ENCODE measurements at regions not wholly inside any gene's neighbourhood (a gene's known extent, or its start where the extent isn't known, plus 50 kb on each side); places are given as distances from the start of the nearest gene placed in this dataset.

DNA sequence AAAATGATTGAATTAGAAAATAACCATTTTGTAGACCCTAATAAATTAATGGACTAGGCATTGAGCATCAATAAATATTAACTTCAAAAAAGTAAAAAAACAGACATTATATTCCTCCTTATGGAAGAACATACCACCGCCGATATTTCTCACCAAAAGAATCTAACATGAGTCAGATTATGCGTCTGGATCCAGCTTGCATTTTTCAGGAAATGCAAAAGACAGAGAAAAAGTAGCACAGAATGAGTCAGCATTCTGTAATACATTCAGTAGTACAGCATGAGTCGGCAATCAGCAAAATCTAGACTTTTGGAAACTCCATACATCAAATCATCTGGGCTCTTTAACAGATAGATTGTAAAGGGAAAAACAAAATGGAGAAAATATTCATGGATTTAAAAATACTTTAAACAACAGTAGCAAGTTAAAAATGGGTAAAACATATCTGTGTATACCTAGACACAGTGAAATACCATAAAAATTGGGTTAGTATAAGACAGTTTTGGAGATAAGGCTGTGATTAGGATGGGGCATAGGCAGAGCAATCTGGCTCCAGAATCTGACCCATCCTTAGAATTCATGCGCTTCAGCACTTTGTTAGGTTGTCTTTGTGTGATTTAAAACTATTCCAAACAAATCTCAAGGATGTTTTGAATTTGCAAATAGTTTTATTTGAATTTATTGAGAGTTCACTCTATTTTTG, 633.0 kb upstream of the FAM241A start:
- Histone ChIP-seq H3K9me3 (ENCODE audit: control insufficient read depth in 2 of 2, low read length in 2 of 2) (no peaks in the 10 kb centered on the region), H3K4me3 (ENCODE audit: low read length in 2 of 2) (no peak overlapping the region), H3K27me3 (ENCODE audit: control insufficient read depth in 2 of 2, insufficient read depth in 2 of 2, low read length in 2 of 2) (no peaks in the 10 kb centered on the region), H3K9ac (ENCODE audit: low read depth in 1 of 2, low read length in 2 of 2) (no peak overlapping the region), H3K27ac (ENCODE audit: low read depth in 2 of 2, low read length in 2 of 2) (no peak overlapping the region), H3K4me1 (ENCODE audit: control insufficient read depth in 2 of 2, insufficient read depth in 2 of 2, low read length in 2 of 2) (no peaks in the 10 kb centered on the region), H3K36me3 (ENCODE audit: control insufficient read depth in 2 of 2, insufficient read depth in 2 of 2, low read length in 2 of 2) (no peaks in the 10 kb centered on the region)

DNA sequence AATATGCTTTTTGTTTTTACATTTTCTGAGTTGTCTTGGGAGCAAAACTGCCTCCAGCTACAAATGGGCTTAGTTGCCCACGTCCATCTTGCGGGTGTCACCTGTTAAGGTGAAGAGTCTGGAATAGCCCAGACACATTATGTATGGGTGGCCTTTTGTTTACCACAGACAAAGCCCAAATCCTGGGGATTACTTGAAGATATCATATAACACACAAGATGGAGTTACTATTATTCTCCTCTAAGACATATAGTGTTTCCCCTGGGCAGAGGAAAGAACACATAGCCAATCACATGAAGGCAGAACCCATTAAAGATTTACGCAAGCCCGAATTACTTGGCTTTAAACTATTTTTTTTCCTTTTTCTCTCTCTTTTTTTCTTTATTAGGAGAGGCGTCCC, 625.6 kb upstream of the FAM241A start:
- H3K9me3 ChIP-seq (ENCODE audit: control insufficient read depth in 2 of 2, low read length in 2 of 2), result no peaks in the 10 kb centered on the region
- H3K36me3 ChIP-seq (ENCODE audit: control insufficient read depth in 2 of 2, insufficient read depth in 2 of 2, low read length in 2 of 2), result no peaks in the 10 kb centered on the region
- no peak overlapping the region for H3K27ac ChIP-seq (ENCODE audit: low read depth in 2 of 2, low read length in 2 of 2)
- H3K4me1 ChIP-seq (ENCODE audit: control insufficient read depth in 2 of 2, insufficient read depth in 2 of 2, low read length in 2 of 2), result no peaks in the 10 kb centered on the region
- no peak overlapping the region for H3K9ac ChIP-seq (ENCODE audit: low read depth in 1 of 2, low read length in 2 of 2)
- H3K4me3 ChIP-seq (ENCODE audit: low read length in 2 of 2), result no peak overlapping the region
- H3K27me3 ChIP-seq (ENCODE audit: control insufficient read depth in 2 of 2, insufficient read depth in 2 of 2, low read length in 2 of 2), result no peaks in the 10 kb centered on the region

DNA sequence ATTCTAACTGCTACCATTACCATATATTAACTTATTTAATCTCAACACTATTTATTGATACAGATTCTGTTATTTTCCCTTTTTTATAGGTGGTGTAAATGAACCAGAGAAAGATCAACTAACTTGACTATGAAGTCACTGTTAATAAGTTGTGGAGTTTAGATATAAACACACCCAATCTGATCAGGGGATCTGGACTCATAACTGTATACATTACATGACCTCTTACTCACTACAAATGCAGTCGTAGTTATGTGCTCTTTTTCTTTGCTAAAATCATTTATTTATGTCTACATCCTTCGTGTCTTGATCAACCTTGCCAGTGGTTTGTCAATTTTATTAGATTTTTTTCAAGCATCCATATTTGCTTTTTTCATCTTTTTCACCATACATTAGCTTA, 614.8 kb upstream of the FAM241A start:
- H3K4me3 ChIP-seq (ENCODE audit: low read length in 2 of 2), result no peak overlapping the region
- H3K27me3 ChIP-seq (ENCODE audit: control insufficient read depth in 2 of 2, insufficient read depth in 2 of 2, low read length in 2 of 2), result no peaks in the 10 kb centered on the region
- H3K27ac ChIP-seq (ENCODE audit: low read depth in 2 of 2, low read length in 2 of 2), result no peak overlapping the region
- H3K36me3 ChIP-seq (ENCODE audit: control insufficient read depth in 2 of 2, insufficient read depth in 2 of 2, low read length in 2 of 2), result no peaks in the 10 kb centered on the region
- no peak overlapping the region for H3K9ac ChIP-seq (ENCODE audit: low read depth in 1 of 2, low read length in 2 of 2)
- no peaks in the 10 kb centered on the region for H3K4me1 ChIP-seq (ENCODE audit: control insufficient read depth in 2 of 2, insufficient read depth in 2 of 2, low read length in 2 of 2)
- no peaks in the 10 kb centered on the region for H3K9me3 ChIP-seq (ENCODE audit: control insufficient read depth in 2 of 2, low read length in 2 of 2)

DNA sequence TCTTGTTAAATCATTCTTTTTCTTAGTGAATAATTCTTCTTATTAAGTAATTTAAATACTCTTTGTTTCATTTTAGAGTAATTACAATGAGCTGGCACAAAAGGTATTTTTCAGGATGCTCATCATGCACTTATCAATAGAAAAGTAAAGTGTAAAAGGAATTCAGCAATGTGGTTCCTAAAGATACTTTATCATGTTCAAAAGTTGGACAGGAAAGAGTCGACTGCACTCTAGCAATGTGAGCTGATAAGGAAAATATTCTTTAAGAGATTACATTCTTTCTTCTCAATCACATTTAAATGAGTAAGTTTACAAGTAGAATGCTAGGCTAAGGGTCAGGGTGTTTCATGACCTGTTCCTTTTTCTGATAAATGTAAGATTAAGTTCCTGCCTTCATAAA, 609.5 kb upstream of the FAM241A start:
- Histone ChIP-seq H3K27ac (ENCODE audit: low read depth in 2 of 2, low read length in 2 of 2) (no peak overlapping the region), H3K4me3 (ENCODE audit: low read length in 2 of 2) (no peak overlapping the region), H3K36me3 (ENCODE audit: control insufficient read depth in 2 of 2, insufficient read depth in 2 of 2, low read length in 2 of 2) (no peaks in the 10 kb centered on the region), H3K9ac (ENCODE audit: low read depth in 1 of 2, low read length in 2 of 2) (no peak overlapping the region), H3K9me3 (ENCODE audit: control insufficient read depth in 2 of 2, low read length in 2 of 2) (no peaks in the 10 kb centered on the region), H3K4me1 (ENCODE audit: control insufficient read depth in 2 of 2, insufficient read depth in 2 of 2, low read length in 2 of 2) (no peaks in the 10 kb centered on the region), H3K27me3 (ENCODE audit: control insufficient read depth in 2 of 2, insufficient read depth in 2 of 2, low read length in 2 of 2) (no peaks in the 10 kb centered on the region)

DNA sequence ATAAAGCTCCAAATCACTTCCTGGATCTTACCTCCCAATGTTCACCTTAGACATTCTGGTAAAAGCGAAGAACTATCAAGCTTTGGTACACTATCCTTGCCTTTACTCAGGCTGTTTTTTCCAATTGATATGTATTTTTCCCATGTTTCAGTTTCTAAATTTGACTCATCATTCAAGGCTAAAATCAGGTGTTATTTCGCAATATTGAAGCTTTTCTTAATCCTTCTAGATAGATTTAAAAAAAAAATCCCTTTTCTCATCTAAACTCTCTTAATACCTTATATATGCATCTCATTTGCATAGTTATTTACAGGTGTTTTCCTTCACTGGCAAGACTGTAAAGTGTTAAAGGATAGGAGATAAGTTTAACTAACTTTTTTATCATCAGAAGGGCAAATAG, 608.1 kb upstream of the FAM241A start:
- Histone ChIP-seq H3K9ac (ENCODE audit: low read depth in 1 of 2, low read length in 2 of 2) (no peak overlapping the region), H3K27ac (ENCODE audit: low read depth in 2 of 2, low read length in 2 of 2) (no peak overlapping the region), H3K36me3 (ENCODE audit: control insufficient read depth in 2 of 2, insufficient read depth in 2 of 2, low read length in 2 of 2) (no peaks in the 10 kb centered on the region), H3K27me3 (ENCODE audit: control insufficient read depth in 2 of 2, insufficient read depth in 2 of 2, low read length in 2 of 2) (no peaks in the 10 kb centered on the region), H3K4me3 (ENCODE audit: low read length in 2 of 2) (no peak overlapping the region), H3K4me1 (ENCODE audit: control insufficient read depth in 2 of 2, insufficient read depth in 2 of 2, low read length in 2 of 2) (no peaks in the 10 kb centered on the region), H3K9me3 (ENCODE audit: control insufficient read depth in 2 of 2, low read length in 2 of 2) (no peaks in the 10 kb centered on the region)

DNA sequence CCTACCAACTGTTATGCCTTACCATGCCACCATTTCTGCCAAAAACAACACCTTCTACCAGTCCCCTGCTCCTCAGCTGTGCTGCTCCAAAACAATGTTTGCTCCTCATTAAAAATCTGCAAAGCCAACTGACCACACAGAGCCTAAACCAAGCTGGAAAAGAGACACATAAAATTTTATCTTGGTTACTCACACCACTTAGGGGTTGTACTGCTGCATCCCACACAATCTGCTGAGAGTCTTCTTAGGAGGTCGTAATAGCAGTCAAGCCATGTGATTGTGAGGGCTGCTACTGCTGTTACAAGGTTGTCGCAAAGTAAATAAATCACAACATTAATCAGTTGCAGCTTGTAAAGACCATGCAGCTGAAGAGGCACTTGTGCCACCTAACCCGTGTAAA, 607.4 kb upstream of the FAM241A start:
- Histone ChIP-seq H3K9ac (ENCODE audit: low read depth in 1 of 2, low read length in 2 of 2) (no peak overlapping the region), H3K27ac (ENCODE audit: low read depth in 2 of 2, low read length in 2 of 2) (no peak overlapping the region), H3K4me1 (ENCODE audit: control insufficient read depth in 2 of 2, insufficient read depth in 2 of 2, low read length in 2 of 2) (no peaks in the 10 kb centered on the region), H3K9me3 (ENCODE audit: control insufficient read depth in 2 of 2, low read length in 2 of 2) (no peaks in the 10 kb centered on the region), H3K36me3 (ENCODE audit: control insufficient read depth in 2 of 2, insufficient read depth in 2 of 2, low read length in 2 of 2) (no peaks in the 10 kb centered on the region), H3K4me3 (ENCODE audit: low read length in 2 of 2) (no peak overlapping the region), H3K27me3 (ENCODE audit: control insufficient read depth in 2 of 2, insufficient read depth in 2 of 2, low read length in 2 of 2) (no peaks in the 10 kb centered on the region)

DNA sequence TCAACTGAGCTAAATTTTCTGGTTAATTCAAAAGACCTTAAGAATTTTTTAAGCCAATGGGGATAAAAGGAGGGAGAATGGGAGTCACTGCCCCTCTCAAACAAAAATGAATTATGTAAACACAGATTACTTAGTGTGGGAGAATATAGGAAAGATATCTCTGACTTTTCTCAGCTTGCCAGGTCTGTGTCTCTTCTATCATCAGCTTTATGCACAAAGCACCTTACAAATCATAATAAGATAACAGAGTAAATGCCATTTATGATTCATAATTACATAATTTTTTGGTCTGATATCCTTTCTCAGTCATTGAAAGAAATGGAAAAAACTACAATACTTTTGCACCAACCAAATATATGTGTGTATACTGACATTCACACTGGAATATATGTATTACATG, 604.6 kb upstream of the FAM241A start:
- no peak overlapping the region for H3K4me3 ChIP-seq (ENCODE audit: low read length in 2 of 2)
- H3K27ac ChIP-seq (ENCODE audit: low read depth in 2 of 2, low read length in 2 of 2), result no peak overlapping the region
- no peaks in the 10 kb centered on the region for H3K4me1 ChIP-seq (ENCODE audit: control insufficient read depth in 2 of 2, insufficient read depth in 2 of 2, low read length in 2 of 2)
- H3K27me3 ChIP-seq (ENCODE audit: control insufficient read depth in 2 of 2, insufficient read depth in 2 of 2, low read length in 2 of 2), result no peaks in the 10 kb centered on the region
- no peaks in the 10 kb centered on the region for H3K36me3 ChIP-seq (ENCODE audit: control insufficient read depth in 2 of 2, insufficient read depth in 2 of 2, low read length in 2 of 2)
- no peaks in the 10 kb centered on the region for H3K9me3 ChIP-seq (ENCODE audit: control insufficient read depth in 2 of 2, low read length in 2 of 2)
- H3K9ac ChIP-seq (ENCODE audit: low read depth in 1 of 2, low read length in 2 of 2), result no peak overlapping the region

DNA sequence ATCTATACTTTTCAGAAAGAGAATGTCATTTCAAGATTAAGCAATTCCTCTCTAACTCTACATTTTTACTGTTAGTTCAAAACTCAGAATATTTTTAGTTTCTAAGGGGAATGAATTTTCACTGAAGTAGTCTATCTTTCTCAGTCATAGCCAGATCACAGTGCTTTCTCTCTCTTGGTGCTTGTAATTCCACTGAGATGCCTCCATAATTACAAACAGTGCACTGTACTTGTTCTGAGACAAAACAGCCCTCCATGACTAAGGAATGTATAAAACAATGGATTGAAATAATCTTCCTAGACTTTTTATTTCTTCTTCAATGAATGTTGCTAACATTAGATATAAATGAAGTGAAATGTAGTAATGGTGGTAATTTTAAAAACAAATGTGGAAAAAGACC, 603.2 kb upstream of the FAM241A start:
- Histone ChIP-seq H3K27me3 (ENCODE audit: control insufficient read depth in 2 of 2, insufficient read depth in 2 of 2, low read length in 2 of 2) (no peaks in the 10 kb centered on the region), H3K36me3 (ENCODE audit: control insufficient read depth in 2 of 2, insufficient read depth in 2 of 2, low read length in 2 of 2) (no peaks in the 10 kb centered on the region), H3K4me1 (ENCODE audit: control insufficient read depth in 2 of 2, insufficient read depth in 2 of 2, low read length in 2 of 2) (no peaks in the 10 kb centered on the region), H3K27ac (ENCODE audit: low read depth in 2 of 2, low read length in 2 of 2) (no peak overlapping the region), H3K4me3 (ENCODE audit: low read length in 2 of 2) (no peak overlapping the region), H3K9me3 (ENCODE audit: control insufficient read depth in 2 of 2, low read length in 2 of 2) (no peaks in the 10 kb centered on the region), H3K9ac (ENCODE audit: low read depth in 1 of 2, low read length in 2 of 2) (no peak overlapping the region)

DNA sequence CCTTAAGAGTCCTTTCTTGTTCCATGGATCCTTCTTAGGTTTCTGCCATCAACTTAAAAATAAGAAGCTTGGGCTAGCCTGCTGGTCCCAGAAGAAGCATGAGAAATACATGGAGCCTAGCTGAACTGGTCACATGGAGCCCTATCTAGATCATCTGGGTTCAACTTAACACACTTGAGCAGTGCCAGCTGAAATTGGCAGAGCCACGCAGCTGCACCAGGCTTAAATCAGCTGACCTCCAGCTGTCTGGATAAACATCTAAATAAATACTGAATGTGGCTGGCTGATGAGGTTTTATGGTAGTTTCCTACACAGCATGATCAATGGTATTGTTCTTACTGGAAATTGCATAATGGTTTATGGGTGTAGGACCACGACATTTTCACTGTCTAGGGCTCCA, 598.4 kb upstream of the FAM241A start:
- no peaks in the 10 kb centered on the region for H3K27me3 ChIP-seq (ENCODE audit: control insufficient read depth in 2 of 2, insufficient read depth in 2 of 2, low read length in 2 of 2)
- H3K27ac ChIP-seq (ENCODE audit: low read depth in 2 of 2, low read length in 2 of 2), result no peak overlapping the region
- no peak overlapping the region for H3K4me3 ChIP-seq (ENCODE audit: low read length in 2 of 2)
- H3K4me1 ChIP-seq (ENCODE audit: control insufficient read depth in 2 of 2, insufficient read depth in 2 of 2, low read length in 2 of 2), result no peaks in the 10 kb centered on the region
- no peak overlapping the region for H3K9ac ChIP-seq (ENCODE audit: low read depth in 1 of 2, low read length in 2 of 2)
- no peaks in the 10 kb centered on the region for H3K9me3 ChIP-seq (ENCODE audit: control insufficient read depth in 2 of 2, low read length in 2 of 2)
- no peaks in the 10 kb centered on the region for H3K36me3 ChIP-seq (ENCODE audit: control insufficient read depth in 2 of 2, insufficient read depth in 2 of 2, low read length in 2 of 2)

DNA sequence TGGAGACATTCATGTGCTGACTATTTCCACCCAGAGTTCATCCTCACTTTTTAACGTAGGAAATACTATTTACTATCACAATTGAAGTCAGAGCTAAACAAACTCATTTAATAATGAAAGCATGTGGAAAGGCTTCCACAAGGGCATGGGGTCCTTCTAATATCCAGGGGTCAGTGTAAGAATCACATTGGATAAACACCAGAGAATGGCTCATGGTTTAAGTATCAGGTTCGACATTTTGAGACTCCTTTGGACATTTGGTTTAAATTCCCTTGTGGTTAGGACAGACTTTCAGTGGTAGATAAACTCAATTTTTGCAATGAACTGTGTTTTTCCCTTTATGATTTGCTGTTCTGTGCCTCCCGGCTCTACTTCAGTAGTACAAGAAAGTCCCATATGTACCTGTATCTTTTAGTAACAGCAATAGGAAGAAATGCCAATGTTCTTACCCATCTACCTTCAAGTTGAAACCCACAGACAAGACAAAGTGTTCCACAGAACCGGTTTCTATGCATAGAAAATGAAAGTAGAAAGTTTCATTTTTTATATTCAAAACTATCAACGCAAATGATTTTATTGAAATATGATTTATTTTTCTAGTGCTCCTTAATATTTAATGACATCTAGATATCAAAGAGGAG, 589.0 kb upstream of the FAM241A start:
- Histone ChIP-seq H3K4me1 (ENCODE audit: control insufficient read depth in 2 of 2, insufficient read depth in 2 of 2, low read length in 2 of 2) (no peaks in the 10 kb centered on the region), H3K36me3 (ENCODE audit: control insufficient read depth in 2 of 2, insufficient read depth in 2 of 2, low read length in 2 of 2) (no peaks in the 10 kb centered on the region), H3K27ac (ENCODE audit: low read depth in 2 of 2, low read length in 2 of 2) (no peak overlapping the region), H3K27me3 (ENCODE audit: control insufficient read depth in 2 of 2, insufficient read depth in 2 of 2, low read length in 2 of 2) (no peaks in the 10 kb centered on the region), H3K4me3 (ENCODE audit: low read length in 2 of 2) (no peak overlapping the region), H3K9me3 (ENCODE audit: control insufficient read depth in 2 of 2, low read length in 2 of 2) (no peaks in the 10 kb centered on the region), H3K9ac (ENCODE audit: low read depth in 1 of 2, low read length in 2 of 2) (no peak overlapping the region)

Data from mucosa of rectum (tissue), 2 donors.